ENCODE measurements at regions not wholly inside any gene's neighbourhood (a gene's known extent, or its start where the extent isn't known, plus 50 kb on each side); places are given as distances from the start of the nearest gene placed in this dataset.

GRCh38 chr2:34731292-34731691 is 1132.2 kb upstream of the FAM98A start:
- TF ChIP-seq CTCF (conservative IDR thresholded peaks at IDR 0.05) (no peak), EZH2 (IDR thresholded peaks at IDR 0.05; ENCODE audit: low read depth) (no peak)

Data from PC-9 (cell line).